ENCODE measurements at regions not wholly inside any gene's neighbourhood (a gene's known extent, or its start where the extent isn't known, plus 50 kb on each side); places are given as distances from the start of the nearest gene placed in this dataset.

- TF ChIP-seq CTCF (IDR thresholded peaks at IDR 0.05 in 4 of 5, conservative IDR thresholded peaks at IDR 0.05 in 1 of 5) (no peak), POLR2A (IDR thresholded peaks at IDR 0.05) (no peak)
These were observed 215.5 kb downstream of the RWDD3 start for GRCh38 chr1:95449516-95449915.

Data from gastrocnemius medialis (tissue), 4 donors.